ENCODE measurements at regions not wholly inside any gene's neighbourhood (a gene's known extent, or its start where the extent isn't known, plus 50 kb on each side); places are given as distances from the start of the nearest gene placed in this dataset.

GRCh38 chr13:30113983-30114570, 193.3 kb downstream of the KATNAL1 start:
- no peaks in the 10 kb centered on the region for H4K20me1 ChIP-seq (ENCODE audit: insufficient read depth, low read depth, low read length)
- H3K4me1 ChIP-seq (ENCODE audit: low read length) = peaks cover 22% of the 10 kb centered on the region
- H3K79me2 ChIP-seq (ENCODE audit: low read length) = no peaks in the 10 kb centered on the region
- DNase-seq = no peak
- peak overlapping the region; percentile 53 for H2AFZ ChIP-seq (ENCODE audit: low read length)
- H3K9me3 ChIP-seq (ENCODE audit: low read length) = no peaks in the 10 kb centered on the region
- peak overlapping the region; percentile 56 for H3K9ac ChIP-seq (ENCODE audit: low read length)
- H3K36me3 ChIP-seq (ENCODE audit: insufficient read depth, low read length) = no peaks in the 10 kb centered on the region
- H3K4me2 ChIP-seq (ENCODE audit: low read depth, low read length, poor library complexity, severe bottlenecking) = peak overlapping the region; percentile 76
- no peaks in the 10 kb centered on the region for H3K27me3 ChIP-seq (ENCODE audit: low read length)
- H3K9me2 ChIP-seq (replicated peaks; ENCODE audit: insufficient read depth, low read length) = no peaks in the 10 kb centered on the region
- peak overlapping the region; percentile 63; the same call in 1 of the 2 replicates for H3K4me3 ChIP-seq (ENCODE audit: low read length)
- H3K27ac ChIP-seq (ENCODE audit: low read length) = no peak overlapping the region

- no peak overlapping the region for H2AFZ ChIP-seq (ENCODE audit: low read length)
- no peak overlapping the region for H3K9ac ChIP-seq (ENCODE audit: low read length)
- H3K4me2 ChIP-seq (ENCODE audit: low read depth, low read length, poor library complexity, severe bottlenecking) = no peak overlapping the region
Measured at GRCh38 chr13:30113551-30113950, 193.8 kb downstream of the KATNAL1 start.

GRCh38 chr13:30112602-30113435, 194.5 kb downstream of the KATNAL1 start:
- H3K4me1 ChIP-seq (ENCODE audit: low read length) = peaks cover 22% of the 10 kb centered on the region
- H3K27ac ChIP-seq (ENCODE audit: low read length) = no peak overlapping the region
- no peaks in the 10 kb centered on the region for H3K9me2 ChIP-seq (replicated peaks; ENCODE audit: insufficient read depth, low read length)
- peak; percentile 93 for DNase-seq
- H3K79me2 ChIP-seq (ENCODE audit: low read length) = no peaks in the 10 kb centered on the region
- H3K9ac ChIP-seq (ENCODE audit: low read length) = no peak overlapping the region
- H3K27me3 ChIP-seq (ENCODE audit: low read length) = no peaks in the 10 kb centered on the region
- H3K9me3 ChIP-seq (ENCODE audit: low read length) = no peaks in the 10 kb centered on the region
- no peaks in the 10 kb centered on the region for H3K36me3 ChIP-seq (ENCODE audit: insufficient read depth, low read length)
- H3K4me3 ChIP-seq (ENCODE audit: low read length) = peak overlapping the region; percentile 14; the same call in 1 of the 2 replicates
- H4K20me1 ChIP-seq (ENCODE audit: insufficient read depth, low read depth, low read length) = no peaks in the 10 kb centered on the region
- peak overlapping the region; percentile 17; the same call in 1 of the 2 replicates for H2AFZ ChIP-seq (ENCODE audit: low read length)
- H3K4me2 ChIP-seq (ENCODE audit: low read depth, low read length, poor library complexity, severe bottlenecking) = peak overlapping the region; percentile 57

More at GRCh38 chr13:30113551-30113950, 193.8 kb downstream of the KATNAL1 start:
- H3K36me3 ChIP-seq (ENCODE audit: insufficient read depth, low read length) = no peaks in the 10 kb centered on the region
- DNase-seq = no peak
- no peak overlapping the region for H3K27ac ChIP-seq (ENCODE audit: low read length)
- no peaks in the 10 kb centered on the region for H3K9me3 ChIP-seq (ENCODE audit: low read length)
- no peaks in the 10 kb centered on the region for H4K20me1 ChIP-seq (ENCODE audit: insufficient read depth, low read depth, low read length)
- no peaks in the 10 kb centered on the region for H3K27me3 ChIP-seq (ENCODE audit: low read length)
- H3K9me2 ChIP-seq (replicated peaks; ENCODE audit: insufficient read depth, low read length) = no peaks in the 10 kb centered on the region
- H3K79me2 ChIP-seq (ENCODE audit: low read length) = no peaks in the 10 kb centered on the region
- peaks cover 22% of the 10 kb centered on the region for H3K4me1 ChIP-seq (ENCODE audit: low read length)
- no peak overlapping the region for H3K4me3 ChIP-seq (ENCODE audit: low read length)

DNA sequence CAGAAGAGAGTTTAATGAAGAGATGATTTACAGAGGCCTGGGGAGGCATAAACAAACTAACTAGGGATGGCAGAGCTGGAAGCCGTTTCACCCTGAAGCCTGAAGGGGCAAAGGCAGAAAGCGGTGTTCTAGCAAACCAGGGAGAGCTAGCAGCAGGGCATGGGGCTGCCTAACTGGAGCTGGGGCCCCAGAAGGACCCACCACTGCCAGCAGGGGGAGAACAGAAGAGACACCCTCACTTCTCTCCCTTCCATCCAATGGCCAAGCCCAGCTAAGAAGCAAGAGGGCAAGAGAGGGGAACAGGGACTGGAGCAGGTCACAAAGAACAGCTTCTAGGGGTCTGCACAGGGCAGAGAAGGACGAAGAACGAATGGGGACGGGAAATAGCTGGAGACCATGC, 195.5 kb downstream of the KATNAL1 start:
- H3K9ac ChIP-seq (ENCODE audit: low read length) = no peak overlapping the region
- H3K27ac ChIP-seq (ENCODE audit: low read length) = no peak overlapping the region
- no peaks in the 10 kb centered on the region for H3K9me2 ChIP-seq (replicated peaks; ENCODE audit: insufficient read depth, low read length)
- H3K4me3 ChIP-seq (ENCODE audit: low read length) = no peak overlapping the region
- H3K4me2 ChIP-seq (ENCODE audit: low read depth, low read length, poor library complexity, severe bottlenecking) = no peak overlapping the region
- H4K20me1 ChIP-seq (ENCODE audit: insufficient read depth, low read depth, low read length) = no peaks in the 10 kb centered on the region
- no peaks in the 10 kb centered on the region for H3K9me3 ChIP-seq (ENCODE audit: low read length)
- peaks cover 22% of the 10 kb centered on the region for H3K4me1 ChIP-seq (ENCODE audit: low read length)
- H3K79me2 ChIP-seq (ENCODE audit: low read length) = no peaks in the 10 kb centered on the region
- no peak overlapping the region for H2AFZ ChIP-seq (ENCODE audit: low read length)
- no peaks in the 10 kb centered on the region for H3K27me3 ChIP-seq (ENCODE audit: low read length)
- DNase-seq = peak; percentile 74
- no peaks in the 10 kb centered on the region for H3K36me3 ChIP-seq (ENCODE audit: insufficient read depth, low read length)

- no peaks in the 10 kb centered on the region for H3K79me2 ChIP-seq (ENCODE audit: low read length)
Measured at GRCh38 chr13:30110301-30111070, 196.9 kb downstream of the KATNAL1 start.

GRCh38 chr13:30109471-30110135, 197.7 kb downstream of the KATNAL1 start:
- H3K27ac ChIP-seq (ENCODE audit: low read length) = no peak overlapping the region
- no peaks in the 10 kb centered on the region for H3K9me2 ChIP-seq (replicated peaks; ENCODE audit: insufficient read depth, low read length)
- H3K36me3 ChIP-seq (ENCODE audit: insufficient read depth, low read length) = no peaks in the 10 kb centered on the region
- no peak for DNase-seq
- no peak overlapping the region for H3K4me2 ChIP-seq (ENCODE audit: low read depth, low read length, poor library complexity, severe bottlenecking)
- H3K9me3 ChIP-seq (ENCODE audit: low read length) = no peaks in the 10 kb centered on the region
- H3K4me3 ChIP-seq (ENCODE audit: low read length) = no peak overlapping the region
- H3K27me3 ChIP-seq (ENCODE audit: low read length) = no peaks in the 10 kb centered on the region
- no peaks in the 10 kb centered on the region for H3K79me2 ChIP-seq (ENCODE audit: low read length)
- no peaks in the 10 kb centered on the region for H4K20me1 ChIP-seq (ENCODE audit: insufficient read depth, low read depth, low read length)
- no peak overlapping the region for H3K9ac ChIP-seq (ENCODE audit: low read length)
- no peak overlapping the region for H2AFZ ChIP-seq (ENCODE audit: low read length)
- H3K4me1 ChIP-seq (ENCODE audit: low read length) = peaks cover 13% of the 10 kb centered on the region

More at GRCh38 chr13:30110301-30111070, 196.9 kb downstream of the KATNAL1 start:
- Histone ChIP-seq H3K4me2 (ENCODE audit: low read depth, low read length, poor library complexity, severe bottlenecking) (no peak overlapping the region), H3K4me1 (ENCODE audit: low read length) (peaks cover 14% of the 10 kb centered on the region), H3K9ac (ENCODE audit: low read length) (no peak overlapping the region), H4K20me1 (ENCODE audit: insufficient read depth, low read depth, low read length) (no peaks in the 10 kb centered on the region), H2AFZ (ENCODE audit: low read length) (no peak overlapping the region), H3K4me3 (ENCODE audit: low read length) (no peak overlapping the region), H3K27me3 (ENCODE audit: low read length) (no peaks in the 10 kb centered on the region), H3K27ac (ENCODE audit: low read length) (no peak overlapping the region), H3K9me3 (ENCODE audit: low read length) (no peaks in the 10 kb centered on the region), H3K36me3 (ENCODE audit: insufficient read depth, low read length) (no peaks in the 10 kb centered on the region), H3K9me2 (replicated peaks; ENCODE audit: insufficient read depth, low read length) (no peaks in the 10 kb centered on the region)
- DNase-seq = no peak

DNA sequence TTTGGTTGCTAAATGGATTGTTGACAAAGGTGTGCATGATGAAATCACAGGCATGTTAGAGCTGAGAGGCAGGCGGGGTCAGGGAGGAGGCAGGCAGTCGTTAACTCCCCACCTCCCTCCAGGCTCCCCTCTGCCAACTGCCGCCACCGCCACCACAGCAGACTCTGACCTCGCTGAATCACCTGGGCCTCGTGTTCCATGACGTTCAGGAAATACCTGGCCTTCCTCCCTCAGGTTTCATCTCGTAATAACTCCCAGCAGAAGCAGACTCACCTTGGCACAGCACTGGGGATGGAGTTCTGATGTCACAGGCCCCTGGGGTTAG, 198.5 kb downstream of the KATNAL1 start:
- Histone ChIP-seq H3K4me2 (ENCODE audit: low read depth, low read length, poor library complexity, severe bottlenecking) (no peak overlapping the region), H3K27me3 (ENCODE audit: low read length) (no peaks in the 10 kb centered on the region), H4K20me1 (ENCODE audit: insufficient read depth, low read depth, low read length) (no peaks in the 10 kb centered on the region), H3K9ac (ENCODE audit: low read length) (no peak overlapping the region), H3K79me2 (ENCODE audit: low read length) (no peaks in the 10 kb centered on the region), H3K9me2 (replicated peaks; ENCODE audit: insufficient read depth, low read length) (no peaks in the 10 kb centered on the region), H3K9me3 (ENCODE audit: low read length) (no peaks in the 10 kb centered on the region), H3K4me1 (ENCODE audit: low read length) (peaks cover 8% of the 10 kb centered on the region), H2AFZ (ENCODE audit: low read length) (no peak overlapping the region), H3K4me3 (ENCODE audit: low read length) (no peak overlapping the region), H3K36me3 (ENCODE audit: insufficient read depth, low read length) (no peaks in the 10 kb centered on the region), H3K27ac (ENCODE audit: low read length) (no peak overlapping the region)
- no peak for DNase-seq

All from Karpas-422 (cell line).